ENCODE measurements at regions not wholly inside any gene's neighbourhood (a gene's known extent, or its start where the extent isn't known, plus 50 kb on each side); places are given as distances from the start of the nearest gene placed in this dataset.

- CTCF ChIA-PET: interaction anchor here (0.5 kb wide), 1 partner anchor 167 kb away, joined by 3 read pairs; no protein-coding TSS in a partner anchor
Measured at GRCh38 chr15:59818336-59818735, 129.2 kb upstream of the BNIP2 start.

DNA sequence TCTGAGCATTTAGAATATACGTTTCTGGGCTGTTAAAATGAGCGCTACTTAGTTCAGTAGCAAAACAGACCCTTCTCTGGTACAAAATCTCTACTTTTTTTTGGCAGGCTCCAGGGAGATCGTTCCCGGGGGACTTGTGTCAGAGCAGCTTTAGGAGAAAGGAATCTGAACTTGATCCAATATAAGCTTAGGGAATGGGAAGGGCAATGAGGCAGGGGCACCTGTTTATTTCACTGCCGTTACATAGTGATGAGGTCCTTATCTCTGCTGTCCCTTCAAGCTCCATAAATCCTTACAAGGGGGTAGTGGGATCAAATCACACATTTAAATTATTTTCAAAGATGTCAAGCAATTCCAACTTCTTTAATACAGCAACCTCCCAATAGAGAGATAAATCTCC lies 128.7 kb upstream of the BNIP2 start:
- Mint-ChIP-seq H3K4me3 (no peak overlapping the region), H3K27me3 (ENCODE audit: low read depth) (no peaks in the 10 kb centered on the region), H3K27ac (no peak overlapping the region), H3K4me1 (peaks cover 24% of the 10 kb centered on the region), H3K9me3 (peaks cover 4% of the 10 kb centered on the region; the same call in 1 of the 2 replicates), H3K36me3 (no peaks in the 10 kb centered on the region)
- ChIA-PET POLR2A (no interaction called here), CTCF (interaction anchor here (0.5 kb wide), 1 partner anchor 168 kb away, joined by 3 read pairs; no protein-coding TSS in a partner anchor)
- no peak for DNase-seq (ENCODE audit: low spot score)
- no peak for ATAC-seq
- TF ChIP-seq ZNF317 (CRISPR knock-in tag; IDR thresholded peaks at IDR 0.05; ENCODE audit: borderline replicate concordance, low read depth): no peak
- TF ChIP-seq, protein P1, sequence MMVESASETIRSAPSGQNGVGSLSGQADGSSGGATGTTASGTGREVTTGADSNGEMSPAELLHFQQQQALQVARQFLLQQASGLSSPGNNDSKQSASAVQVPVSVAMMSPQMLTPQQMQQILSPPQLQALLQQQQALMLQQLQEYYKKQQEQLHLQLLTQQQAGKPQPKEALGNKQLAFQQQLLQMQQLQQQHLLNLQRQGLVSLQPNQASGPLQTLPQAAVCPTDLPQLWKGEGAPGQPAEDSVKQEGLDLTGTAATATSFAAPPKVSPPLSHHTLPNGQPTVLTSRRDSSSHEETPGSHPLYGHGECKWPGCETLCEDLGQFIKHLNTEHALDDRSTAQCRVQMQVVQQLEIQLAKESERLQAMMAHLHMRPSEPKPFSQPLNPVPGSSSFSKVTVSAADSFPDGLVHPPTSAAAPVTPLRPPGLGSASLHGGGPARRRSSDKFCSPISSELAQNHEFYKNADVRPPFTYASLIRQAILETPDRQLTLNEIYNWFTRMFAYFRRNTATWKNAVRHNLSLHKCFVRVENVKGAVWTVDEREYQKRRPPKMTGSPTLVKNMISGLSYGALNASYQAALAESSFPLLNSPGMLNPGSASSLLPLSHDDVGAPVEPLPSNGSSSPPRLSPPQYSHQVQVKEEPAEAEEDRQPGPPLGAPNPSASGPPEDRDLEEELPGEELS (CRISPR knock-in tag; IDR thresholded peaks at IDR 0.05): no peak
- TF ChIP-seq, protein P2, sequence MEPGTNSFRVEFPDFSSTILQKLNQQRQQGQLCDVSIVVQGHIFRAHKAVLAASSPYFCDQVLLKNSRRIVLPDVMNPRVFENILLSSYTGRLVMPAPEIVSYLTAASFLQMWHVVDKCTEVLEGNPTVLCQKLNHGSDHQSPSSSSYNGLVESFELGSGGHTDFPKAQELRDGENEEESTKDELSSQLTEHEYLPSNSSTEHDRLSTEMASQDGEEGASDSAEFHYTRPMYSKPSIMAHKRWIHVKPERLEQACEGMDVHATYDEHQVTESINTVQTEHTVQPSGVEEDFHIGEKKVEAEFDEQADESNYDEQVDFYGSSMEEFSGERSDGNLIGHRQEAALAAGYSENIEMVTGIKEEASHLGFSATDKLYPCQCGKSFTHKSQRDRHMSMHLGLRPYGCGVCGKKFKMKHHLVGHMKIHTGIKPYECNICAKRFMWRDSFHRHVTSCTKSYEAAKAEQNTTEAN (CRISPR knock-in tag; IDR thresholded peaks at IDR 0.05): no peak
- no peak for TF ChIP-seq MAX (CRISPR knock-in tag; IDR thresholded peaks at IDR 0.05)
- no peak for TF ChIP-seq CREM (CRISPR knock-in tag; IDR thresholded peaks at IDR 0.05)
- TF ChIP-seq ZMAT4 (CRISPR knock-in tag; IDR thresholded peaks at IDR 0.05): no peak

More at GRCh38 chr15:59818336-59818735, 129.2 kb upstream of the BNIP2 start:
- TF ChIP-seq, protein P1 (CRISPR knock-in tag; IDR thresholded peaks at IDR 0.05): no peak
- TF ChIP-seq E2F1 (CRISPR knock-in tag; IDR thresholded peaks at IDR 0.05): no peak
- TF ChIP-seq, protein P3, sequence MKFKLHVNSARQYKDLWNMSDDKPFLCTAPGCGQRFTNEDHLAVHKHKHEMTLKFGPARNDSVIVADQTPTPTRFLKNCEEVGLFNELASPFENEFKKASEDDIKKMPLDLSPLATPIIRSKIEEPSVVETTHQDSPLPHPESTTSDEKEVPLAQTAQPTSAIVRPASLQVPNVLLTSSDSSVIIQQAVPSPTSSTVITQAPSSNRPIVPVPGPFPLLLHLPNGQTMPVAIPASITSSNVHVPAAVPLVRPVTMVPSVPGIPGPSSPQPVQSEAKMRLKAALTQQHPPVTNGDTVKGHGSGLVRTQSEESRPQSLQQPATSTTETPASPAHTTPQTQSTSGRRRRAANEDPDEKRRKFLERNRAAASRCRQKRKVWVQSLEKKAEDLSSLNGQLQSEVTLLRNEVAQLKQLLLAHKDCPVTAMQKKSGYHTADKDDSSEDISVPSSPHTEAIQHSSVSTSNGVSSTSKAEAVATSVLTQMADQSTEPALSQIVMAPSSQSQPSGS (CRISPR knock-in tag; IDR thresholded peaks at IDR 0.05; ENCODE audit: borderline replicate concordance, low read depth): no peak
- no peak for TF ChIP-seq TEAD4 (CRISPR knock-in tag; IDR thresholded peaks at IDR 0.05)
- TF ChIP-seq HMGXB4 (CRISPR knock-in tag; IDR thresholded peaks at IDR 0.05): no peak
- no peak for TF ChIP-seq ZNF396 (CRISPR knock-in tag; IDR thresholded peaks at IDR 0.05; ENCODE audit: borderline replicate concordance)
- TF ChIP-seq ZNF423 (CRISPR knock-in tag; IDR thresholded peaks at IDR 0.05): no peak
- no peak for TF ChIP-seq KAT7 (CRISPR knock-in tag; IDR thresholded peaks at IDR 0.05; ENCODE audit: borderline replicate concordance)
- no peak for TF ChIP-seq ZBTB21 (CRISPR knock-in tag; IDR thresholded peaks at IDR 0.05; ENCODE audit: borderline replicate concordance)
- no peak for TF ChIP-seq CREB1 (CRISPR knock-in tag; IDR thresholded peaks at IDR 0.05)
- TF ChIP-seq ELF4 (CRISPR knock-in tag; IDR thresholded peaks at IDR 0.05; ENCODE audit: low read depth): no peak
- no peak for TF ChIP-seq TCF7 (CRISPR knock-in tag; IDR thresholded peaks at IDR 0.05; ENCODE audit: low read depth)
- no peak for TF ChIP-seq MXD4 (CRISPR knock-in tag; IDR thresholded peaks at IDR 0.05; ENCODE audit: borderline replicate concordance)
- no peak for TF ChIP-seq FOXK1 (CRISPR knock-in tag; IDR thresholded peaks at IDR 0.05)
- no peak for TF ChIP-seq OVOL2 (CRISPR knock-in tag; IDR thresholded peaks at IDR 0.05; ENCODE audit: borderline replicate concordance)
- no peak for TF ChIP-seq FOXP1 (CRISPR knock-in tag; IDR thresholded peaks at IDR 0.05; ENCODE audit: borderline replicate concordance)
- TF ChIP-seq, protein P2 (CRISPR knock-in tag; IDR thresholded peaks at IDR 0.05): no peak
- DNase-seq (ENCODE audit: low spot score) (no peak), ATAC-seq (no peak)
- POLR2A ChIA-PET: no interaction called here
- H3K27me3 Mint-ChIP-seq (ENCODE audit: low read depth): no peaks in the 10 kb centered on the region
- peaks cover 24% of the 10 kb centered on the region for H3K4me1 Mint-ChIP-seq
- H3K27ac Mint-ChIP-seq: no peak overlapping the region
- no peak overlapping the region for H3K4me3 Mint-ChIP-seq
- peaks cover 8% of the 10 kb centered on the region; the same call in 1 of the 2 replicates for H3K9me3 Mint-ChIP-seq
- H3K36me3 Mint-ChIP-seq: no peaks in the 10 kb centered on the region

All from WTC11 (cell line).